BLaER1 treated with 17β-estradiol and CSF1 and Interleukin-3, amounts not matched to agents 10 nM and 100 nM (cell line): ENCODE measurements at regions not wholly inside any gene's neighbourhood (a gene's known extent, or its start where the extent isn't known, plus 50 kb on each side); places are given as distances from the start of the nearest gene placed in this dataset.

Source experiments
- H3K27ac ChIP-seq, 11 experiments: shearing (Covaris generic); formaldehyde crosslinking; 2 replicates each; pipeline ENCODE4 v1.8.1; 2022
- H3K27me3 ChIP-seq, 11 experiments: shearing (Covaris generic); formaldehyde crosslinking; 2 replicates each; pipeline ENCODE4 v1.8.1; 2022
- H3K36me3 ChIP-seq, 11 experiments: shearing (Covaris generic); formaldehyde crosslinking; 2 replicates each; pipeline ENCODE4 v1.8.1; 2022
- H3K4me1 ChIP-seq, 10 experiments: shearing (Covaris generic); formaldehyde crosslinking; 2 replicates each; pipeline ENCODE4 v1.8.1; 2022
- H3K4me2 ChIP-seq, 11 experiments: shearing (Covaris generic); formaldehyde crosslinking; 2 replicates each; pipeline ENCODE4 v1.8.1; 2022
- H3K4me3 ChIP-seq, 10 experiments: shearing (Covaris generic); formaldehyde crosslinking; 2 replicates each; pipeline ENCODE4 v1.8.1; 2022
- H3K9ac ChIP-seq, 11 experiments: shearing (Covaris generic); formaldehyde crosslinking; 2 replicates each; pipeline ENCODE4 v1.8.1; 2022
- H3K9me3 ChIP-seq, 11 experiments: shearing (Covaris generic); formaldehyde crosslinking; replicated peaks in 1 of 11; 2 replicates each; pipeline ENCODE4 v1.8.1; 2022
- H4K20me1 ChIP-seq, 11 experiments: shearing (Covaris generic); formaldehyde crosslinking; 2 replicates each; pipeline ENCODE4 v1.8.1; 2022
- Cebpa-rat ChIP-seq, 11 experiments: shearing (Covaris generic); IDR thresholded peaks; 2 replicates each; pipeline ENCODE4 v1.8.1; 2022

DNA sequence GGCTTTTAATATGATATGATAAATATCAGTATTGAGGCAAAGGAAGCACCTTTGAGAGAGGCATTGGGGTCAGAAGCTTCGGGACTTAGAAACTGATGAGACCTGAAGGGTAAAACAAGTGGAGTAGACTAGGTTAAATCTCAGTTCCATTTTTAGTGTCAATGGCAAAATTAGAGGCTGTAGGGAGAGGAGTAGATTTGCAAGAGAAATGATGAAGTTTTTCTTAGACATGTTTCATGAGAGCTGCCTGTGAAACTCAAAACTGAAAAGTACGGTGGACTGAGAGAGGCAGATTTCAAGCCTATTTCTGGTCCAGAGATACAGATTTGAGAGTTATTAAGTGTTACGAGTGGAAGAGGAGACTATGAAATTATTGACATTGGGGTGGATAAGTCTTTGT is 278.5 kb downstream of the TAF11L14 start:
- no peak for TF ChIP-seq Cebpa-rat (IDR thresholded peaks at IDR 0.05)
- no peaks in the 10 kb centered on the region for H3K9me3 ChIP-seq

GRCh38 chr5:17916446-17916845 is 282.2 kb downstream of the TAF11L14 start:
- Histone ChIP-seq H3K36me3 (no peaks in the 10 kb centered on the region), H3K27ac (no peak overlapping the region), H4K20me1 (no peaks in the 10 kb centered on the region), H3K9ac (no peak overlapping the region), H3K4me1 (peaks cover 0 to 14% (median 0%) of the 10 kb centered on the region in 10 experiments; a peak in 7 of 20 replicates), H3K9me3 (no peaks in the 10 kb centered on the region), H3K27me3 (no peaks in the 10 kb centered on the region), H3K4me2 (no peak overlapping the region), H3K4me3 (no peak overlapping the region)
- no peak for TF ChIP-seq Cebpa-rat (IDR thresholded peaks at IDR 0.05)

More for the DNA sequence above, 278.5 kb downstream of the TAF11L14 start:
- no peaks in the 10 kb centered on the region for H3K27me3 ChIP-seq
- H4K20me1 ChIP-seq: no peaks in the 10 kb centered on the region
- H3K9ac ChIP-seq: no peak overlapping the region
- H3K27ac ChIP-seq: no peak overlapping the region
- no peak overlapping the region for H3K4me3 ChIP-seq
- H3K4me2 ChIP-seq: no peak overlapping the region
- H3K4me1 ChIP-seq: peaks cover 0 to 12% (median 0%) of the 10 kb centered on the region in 10 experiments; a peak in 6 of 20 replicates
- H3K36me3 ChIP-seq: no peaks in the 10 kb centered on the region

DNA sequence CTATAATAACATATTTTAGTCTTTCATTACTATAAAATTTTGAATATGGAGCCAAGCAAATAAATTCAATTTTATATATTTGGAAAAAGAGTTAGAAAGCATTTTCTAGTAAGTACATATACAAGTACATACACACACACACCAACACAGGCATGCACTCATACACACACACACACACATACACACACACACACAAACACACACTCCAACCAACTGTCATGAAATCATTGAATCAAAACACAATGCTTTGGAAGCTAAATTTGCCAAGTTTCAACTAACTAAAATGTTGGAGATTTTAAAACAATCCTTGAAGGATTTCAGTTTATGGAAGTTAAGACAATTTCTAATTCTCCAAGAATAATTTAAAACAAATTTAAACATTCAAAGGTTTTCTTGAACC is 283.2 kb downstream of the TAF11L14 start:
- Histone ChIP-seq H3K4me3 (no peak overlapping the region), H3K9me3 (no peaks in the 10 kb centered on the region), H3K27ac (no peak overlapping the region)

DNA sequence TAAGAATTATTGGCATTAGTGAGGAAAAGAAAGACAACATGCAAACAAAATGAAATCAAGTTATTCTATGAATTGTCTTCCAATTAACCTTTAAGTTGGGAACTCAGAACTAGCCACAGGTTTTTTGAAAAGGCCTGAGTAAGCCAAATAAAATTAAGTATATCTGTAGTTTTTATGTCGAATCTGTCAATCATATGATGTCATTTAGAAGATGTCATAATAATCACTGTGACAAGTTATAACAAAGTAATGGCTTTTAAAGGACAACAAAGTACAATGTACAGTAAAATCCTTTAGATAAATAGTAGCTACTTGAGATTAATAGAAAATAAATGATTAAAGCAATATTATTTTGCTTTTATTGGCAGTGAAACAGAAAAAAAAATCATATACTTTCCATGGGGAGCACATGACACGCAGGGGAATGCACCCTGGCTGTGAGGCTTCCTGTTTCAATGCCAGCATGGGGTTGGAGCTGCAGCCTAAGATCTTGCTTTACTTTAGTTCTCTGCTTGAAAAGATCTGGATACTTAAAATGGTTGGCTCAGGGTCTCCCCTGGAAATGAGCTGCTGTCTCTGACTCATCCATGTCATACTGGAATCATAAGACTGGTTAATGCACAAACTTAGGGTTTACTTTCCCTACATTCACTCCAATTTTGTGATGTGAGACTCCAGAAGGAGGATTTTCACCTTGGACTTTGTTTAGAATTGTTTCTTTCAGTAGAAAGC is 284.3 kb downstream of the TAF11L14 start:
- H3K36me3 ChIP-seq: no peaks in the 10 kb centered on the region
- no peaks in the 10 kb centered on the region for H3K27me3 ChIP-seq
- no peak for TF ChIP-seq Cebpa-rat (IDR thresholded peaks at IDR 0.05)
- no peaks in the 10 kb centered on the region for H4K20me1 ChIP-seq
- H3K4me2 ChIP-seq: peak overlapping the region in 2 of 11 experiments; percentile 59 to 65; a peak in 5 of 22 replicates
- H3K9me3 ChIP-seq: no peaks in the 10 kb centered on the region
- H3K9ac ChIP-seq: peak overlapping the region in 1 of 11 experiments; percentile 32; a peak in 1 of 22 replicates
- H3K4me3 ChIP-seq: no peak overlapping the region
- peaks cover 0 to 14% (median 0%) of the 10 kb centered on the region in 10 experiments; a peak in 7 of 20 replicates for H3K4me1 ChIP-seq
- peak overlapping the region in 1 of 11 experiments; percentile 47; a peak in 2 of 22 replicates for H3K27ac ChIP-seq

More for the DNA sequence above, 283.2 kb downstream of the TAF11L14 start:
- Histone ChIP-seq H3K27me3 (no peaks in the 10 kb centered on the region), H3K9ac (no peak overlapping the region), H3K4me1 (peaks cover 0 to 14% (median 0%) of the 10 kb centered on the region in 10 experiments; a peak in 7 of 20 replicates), H3K4me2 (no peak overlapping the region), H4K20me1 (no peaks in the 10 kb centered on the region), H3K36me3 (no peaks in the 10 kb centered on the region)
- TF ChIP-seq Cebpa-rat (IDR thresholded peaks at IDR 0.05): no peak

DNA sequence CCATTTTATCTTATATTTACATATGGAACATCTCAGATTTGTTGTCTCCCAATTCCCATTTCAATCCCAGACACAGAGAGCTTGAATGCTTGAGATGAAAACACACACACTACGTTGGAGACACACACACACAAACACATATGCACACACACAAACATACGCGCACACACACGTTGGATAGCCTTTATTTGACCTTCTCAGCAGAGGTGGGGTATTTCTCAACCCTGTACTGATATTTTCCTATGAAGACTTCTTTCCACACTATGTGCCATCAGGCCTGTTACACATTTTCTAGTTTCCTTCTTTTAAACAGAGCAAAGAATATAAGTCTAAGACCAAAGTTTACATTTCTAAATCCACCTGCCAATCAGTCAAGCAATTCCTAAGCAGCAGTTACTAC is 291.0 kb downstream of the TAF11L14 start:
- Histone ChIP-seq H3K9ac (no peak overlapping the region), H3K27me3 (no peaks in the 10 kb centered on the region), H3K4me3 (no peak overlapping the region), H3K4me1 (peaks cover 0 to 24% (median 5%) of the 10 kb centered on the region in 10 experiments; a peak in 11 of 20 replicates), H3K4me2 (no peak overlapping the region), H3K36me3 (no peaks in the 10 kb centered on the region), H4K20me1 (no peaks in the 10 kb centered on the region), H3K9me3 (0 out of 22 replicates have a peak, but pooled peaks cover 0 to 3% (median 0%) of the 10 kb centered on the region in 11 experiments), H3K27ac (no peak overlapping the region)
- no peak for TF ChIP-seq Cebpa-rat (IDR thresholded peaks at IDR 0.05)

GRCh38 chr5:17928581-17928981 is 294.3 kb downstream of the TAF11L14 start:
- no peak overlapping the region for H3K4me3 ChIP-seq
- no peaks in the 10 kb centered on the region for H3K36me3 ChIP-seq
- H3K27me3 ChIP-seq: no peaks in the 10 kb centered on the region
- no peaks in the 10 kb centered on the region for H4K20me1 ChIP-seq
- peak overlapping the region in 5 of 11 experiments; percentile 24 to 72 (median 41); a peak in 10 of 22 replicates for H3K4me2 ChIP-seq
- no peak overlapping the region; a peak in 1 of 22 replicates for H3K9ac ChIP-seq
- peak overlapping the region in 2 of 11 experiments; percentile 15 to 26; a peak in 1 of 22 replicates for H3K27ac ChIP-seq
- TF ChIP-seq Cebpa-rat (IDR thresholded peaks at IDR 0.05): no peak
- H3K4me1 ChIP-seq: peaks cover 4 to 30% (median 11%) of the 10 kb centered on the region in 10 experiments; a peak in 13 of 20 replicates
- H3K9me3 ChIP-seq: peaks cover 14 to 23% (median 17%) of the 10 kb centered on the region in 11 experiments

GRCh38 chr5:17929171-17929570 is 294.9 kb downstream of the TAF11L14 start:
- Histone ChIP-seq H3K9ac (peak overlapping the region in 1 of 11 experiments; percentile 36; a peak in 2 of 22 replicates), H3K27ac (peak overlapping the region in 2 of 11 experiments; percentile 15 to 26; a peak in 2 of 22 replicates), H3K4me3 (no peak overlapping the region), H3K27me3 (no peaks in the 10 kb centered on the region), H4K20me1 (no peaks in the 10 kb centered on the region), H3K4me1 (peaks cover 4 to 30% (median 11%) of the 10 kb centered on the region in 10 experiments; a peak in 13 of 20 replicates), H3K4me2 (peak overlapping the region in 6 of 11 experiments; percentile 1 to 72 (median 32); a peak in 6 of 22 replicates), H3K36me3 (no peaks in the 10 kb centered on the region), H3K9me3 (peaks cover 18 to 29% (median 23%) of the 10 kb centered on the region in 11 experiments)
- TF ChIP-seq Cebpa-rat (IDR thresholded peaks at IDR 0.05): no peak

DNA sequence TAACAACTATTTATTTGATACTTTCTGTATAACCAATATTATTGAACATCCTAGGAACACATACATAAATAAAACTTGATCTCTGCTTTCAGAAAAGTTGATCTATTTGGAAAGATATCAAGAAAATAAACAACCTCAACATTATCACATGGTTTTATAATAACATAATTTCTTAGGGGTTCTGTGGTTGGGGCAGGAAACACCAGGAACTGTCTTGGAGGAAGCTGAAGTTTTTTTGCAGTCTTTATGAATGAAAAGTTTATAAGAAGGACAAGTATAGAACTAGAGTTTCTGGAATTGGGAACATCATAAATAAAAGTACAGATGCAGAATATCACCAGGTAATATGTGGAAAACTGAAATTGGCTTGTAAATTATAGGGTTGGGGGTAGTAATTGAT is 296.1 kb downstream of the TAF11L14 start:
- Histone ChIP-seq H3K27me3 (no peaks in the 10 kb centered on the region), H4K20me1 (no peaks in the 10 kb centered on the region), H3K9ac (no peak overlapping the region), H3K27ac (no peak overlapping the region), H3K4me1 (peaks cover 4 to 30% (median 11%) of the 10 kb centered on the region in 10 experiments; a peak in 13 of 20 replicates), H3K36me3 (no peaks in the 10 kb centered on the region), H3K4me3 (no peak overlapping the region), H3K4me2 (peak overlapping the region in 7 of 11 experiments; percentile 8 to 47 (median 19); a peak in 5 of 22 replicates), H3K9me3 (peaks cover 26 to 40% (median 32%) of the 10 kb centered on the region in 11 experiments)
- no peak for TF ChIP-seq Cebpa-rat (IDR thresholded peaks at IDR 0.05)

DNA sequence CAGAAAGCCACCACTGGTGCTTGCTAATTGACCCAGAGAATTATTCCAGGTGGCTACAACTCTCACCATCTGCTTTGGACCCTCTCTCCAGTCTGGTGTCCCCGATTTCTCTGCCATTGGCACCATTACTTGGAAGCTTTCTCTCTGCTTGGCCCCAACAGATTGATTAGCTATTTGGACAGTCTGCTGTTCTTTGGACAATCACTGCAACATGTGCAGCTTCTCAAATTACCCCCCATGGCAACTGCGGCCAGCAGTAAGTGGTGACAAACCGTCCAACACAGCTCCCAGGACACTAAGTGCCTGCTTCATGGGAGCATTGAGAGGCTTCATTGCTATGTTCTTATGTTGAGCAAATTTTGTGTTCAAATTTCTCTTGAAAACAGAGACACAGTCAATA is 309.8 kb downstream of the TAF11L14 start:
- H3K4me1 ChIP-seq: no peaks in the 10 kb centered on the region
- H4K20me1 ChIP-seq: no peaks in the 10 kb centered on the region
- H3K27ac ChIP-seq: no peak overlapping the region
- no peak overlapping the region for H3K4me3 ChIP-seq
- H3K27me3 ChIP-seq: no peaks in the 10 kb centered on the region
- no peak for TF ChIP-seq Cebpa-rat (IDR thresholded peaks at IDR 0.05)
- H3K9ac ChIP-seq: no peak overlapping the region
- H3K36me3 ChIP-seq: no peaks in the 10 kb centered on the region
- no peaks in the 10 kb centered on the region for H3K9me3 ChIP-seq
- no peak overlapping the region for H3K4me2 ChIP-seq
